Common myeloid progenitor, CD34-positive (primary cell): ENCODE measurements at regions not wholly inside any gene's neighbourhood (a gene's known extent, or its start where the extent isn't known, plus 50 kb on each side); places are given as distances from the start of the nearest gene placed in this dataset.
A peak's percentile ranks its signal among the peaks of the same experiment; 100 is the strongest.

ENCODE experiments used
- CTCF ChIA-PET: fragments of 350-600 bp; sonication (Branson Sonifier 250); formaldehyde crosslinking; loops from one replicate; lab custom pipeline; 2021; ENCODE audit warnings: antibody characterized with exemption; lab: Charles Lee
- POLR2A ChIA-PET: fragments of 350-600 bp; sonication (Branson Sonifier 250); formaldehyde crosslinking; loops from one replicate; lab custom pipeline; 2021; ENCODE audit warnings: antibody characterized with exemption; lab: Charles Lee
- DNase-seq, 3 donors: peaks; one replicate each; pipeline versions ENCODE4 v3.0.0 to v3.0.0-alpha.2; 2013
- H3K27ac ChIP-seq, 2 experiments: 1 replicate in 1 of 2; 2 replicates in 1 of 2; pipeline ENCODE4 v1.7.0; 2013; ENCODE audit warnings: inconsistent platforms in 2 of 2, low read length in 2 of 2, mild to moderate bottlenecking in 2 of 2, low read depth in 1 of 2, moderate library complexity in 1 of 2; ENCODE audit not compliant: severe bottlenecking in 2 of 2, insufficient read depth in 1 of 2, poor library complexity in 1 of 2
- H3K27me3 ChIP-seq, 5 experiments: replicated peaks in 2 of 5; 1 replicate in 3 of 5; 2 replicates in 2 of 5; pipeline versions ENCODE4 v1.6.1 to v1.7.0; 2013; ENCODE audit warnings: low read length in 4 of 5, mild to moderate bottlenecking in 2 of 5, moderate library complexity in 2 of 5, inconsistent platforms in 1 of 5; ENCODE audit not compliant: insufficient read depth in 5 of 5, control insufficient read depth in 4 of 5
- H3K36me3 ChIP-seq, 4 experiments: 1 replicate in 2 of 4; 2 replicates in 2 of 4; pipeline versions ENCODE4 v1.6.1 to v1.7.0; 2013; ENCODE audit warnings: low read length in 3 of 4, control low read depth in 1 of 4, mild to moderate bottlenecking in 1 of 4; ENCODE audit not compliant: control insufficient read depth in 4 of 4, insufficient read depth in 4 of 4
- H3K4me1 ChIP-seq, 4 experiments: 1 replicate in 3 of 4; 2 replicates in 1 of 4; pipeline versions ENCODE4 v1.6.1 to v1.7.1; 2013; ENCODE audit warnings: low read length in 3 of 4, mild to moderate bottlenecking in 3 of 4, control low read depth in 1 of 4, inconsistent platforms in 1 of 4, moderate library complexity in 1 of 4; ENCODE audit not compliant: control insufficient read depth in 4 of 4, insufficient read depth in 4 of 4; ENCODE audit errors: control extremely low read depth in 1 of 4
- H3K4me3 ChIP-seq, 7 experiments: 1 replicate in 4 of 7; 2 replicates in 3 of 7; pipeline versions ENCODE4 v1.5.1 to v1.7.0; 2013; ENCODE audit warnings: mild to moderate bottlenecking in 7 of 7, low read length in 6 of 7, moderate library complexity in 6 of 7, inconsistent platforms in 2 of 7, low read depth in 2 of 7, control low read depth in 1 of 7; ENCODE audit not compliant: insufficient read depth in 4 of 7, control insufficient read depth in 1 of 7; ENCODE audit errors: extremely low read depth in 1 of 7
- H3K9me3 ChIP-seq, 5 experiments: 1 replicate in 4 of 5; 2 replicates in 1 of 5; pipeline versions ENCODE4 v1.6.1 to v1.7.1; 2013; ENCODE audit warnings: low read length in 4 of 5, mild to moderate bottlenecking in 2 of 5, inconsistent platforms in 1 of 5, low read depth in 1 of 5, moderate library complexity in 1 of 5; ENCODE audit not compliant: control insufficient read depth in 4 of 5, insufficient read depth in 2 of 5; ENCODE audit errors: control extremely low read depth in 1 of 5
- WGBS: methylation state at CpG from one replicate; pipeline ENCODE4 v1.1.5; 2013; ENCODE audit not compliant: insufficient coverage; 5-methylcytosine and 5-hydroxymethylcytosine counted together

DNA sequence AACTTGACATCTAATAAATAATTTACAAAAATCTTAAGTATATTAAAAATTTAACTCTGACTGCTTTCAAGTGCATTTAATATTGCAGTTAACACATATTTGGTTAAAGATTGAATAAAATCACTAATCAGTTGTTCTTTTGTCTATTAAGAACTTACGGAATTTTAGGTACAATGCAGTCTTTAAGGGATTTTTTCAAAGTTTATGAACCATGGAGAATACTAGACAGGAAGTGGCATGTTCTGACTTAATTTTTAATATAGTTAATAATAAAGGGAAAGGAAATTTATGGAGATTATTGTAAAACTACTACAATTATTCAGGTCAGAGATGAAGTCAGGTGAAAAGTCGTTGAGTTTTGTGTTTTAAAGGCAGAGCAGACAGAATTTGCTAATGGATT, 240.9 kb downstream of the CALCRL start:
- Histone ChIP-seq H3K9me3 (peaks cover 0 to 4% (median 3%) of the 10 kb centered on the region in 5 experiments), H3K4me3 (no peak overlapping the region), H3K27ac (no peak overlapping the region), H3K27me3 (no peaks in the 10 kb centered on the region), H3K36me3 (no peaks in the 10 kb centered on the region), H3K4me1 (no peaks in the 10 kb centered on the region)
- CTCF ChIA-PET = no interaction called here
- no CpG with 5 or more reads among the region's 2 CpGs for WGBS
- POLR2A ChIA-PET = interaction anchor here (0.5 kb wide), 1 partner anchor 115 kb away, joined by 3 read pairs; no protein-coding TSS in a partner anchor
- DNase-seq = no peak

DNA sequence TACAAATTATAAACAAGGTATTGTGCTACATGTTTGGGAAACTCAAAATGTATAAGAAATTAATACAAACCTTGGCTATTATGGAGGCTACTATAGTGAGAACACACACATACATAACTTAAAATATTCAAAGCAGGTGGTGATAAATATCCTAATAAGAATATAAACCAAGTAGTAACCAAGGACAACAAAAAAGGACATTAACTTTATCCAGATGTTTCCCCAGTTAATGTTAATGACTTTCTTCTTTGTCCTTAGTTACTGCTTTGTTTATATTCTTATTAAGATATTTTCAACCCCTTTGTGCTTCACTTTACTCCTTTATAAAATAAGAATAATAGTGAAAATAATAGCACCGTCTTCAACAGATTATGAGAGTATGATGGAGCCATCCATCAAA, 241.6 kb downstream of the CALCRL start:
- no CpG with 5 or more reads among the region's 1 CpG for WGBS
- H3K27ac ChIP-seq = no peak overlapping the region
- H3K4me1 ChIP-seq = no peaks in the 10 kb centered on the region
- DNase-seq = peak in 1 of 3 donors; percentile 13
- no peaks in the 10 kb centered on the region for H3K36me3 ChIP-seq
- POLR2A ChIA-PET = no interaction called here
- CTCF ChIA-PET = no interaction called here
- no peak overlapping the region for H3K4me3 ChIP-seq
- no peaks in the 10 kb centered on the region for H3K27me3 ChIP-seq
- H3K9me3 ChIP-seq = peaks cover 0 to 3% (median 0%) of the 10 kb centered on the region in 5 experiments

DNA sequence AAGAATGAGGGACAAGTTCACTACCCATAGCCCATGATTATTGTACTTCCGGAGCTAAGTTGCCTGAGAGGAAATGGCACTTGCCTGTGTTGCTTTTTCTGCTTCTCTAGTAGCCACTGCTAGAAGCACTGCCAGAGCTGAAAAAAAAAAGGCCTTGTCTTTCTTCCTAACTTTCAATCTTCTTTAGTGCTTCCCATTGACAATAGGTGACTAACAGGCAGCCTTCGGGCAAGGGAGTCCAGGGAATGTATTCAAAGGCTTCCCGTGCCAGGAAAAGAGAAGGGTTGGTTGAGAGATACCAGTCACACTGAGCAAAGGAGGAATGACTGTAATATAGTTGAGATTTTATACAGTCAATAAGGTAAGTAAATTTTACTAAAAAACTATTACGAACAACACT, 242.0 kb downstream of the CALCRL start:
- no peak for DNase-seq
- Histone ChIP-seq H3K27ac (no peak overlapping the region), H3K36me3 (no peaks in the 10 kb centered on the region), H3K4me3 (no peak overlapping the region), H3K4me1 (no peaks in the 10 kb centered on the region), H3K27me3 (no peaks in the 10 kb centered on the region), H3K9me3 (peaks cover 0 to 3% (median 0%) of the 10 kb centered on the region in 5 experiments)
- 88% methylated on average over 1 of the region's 4 CpGs for WGBS
- ChIA-PET POLR2A (no interaction called here), CTCF (no interaction called here)

DNA sequence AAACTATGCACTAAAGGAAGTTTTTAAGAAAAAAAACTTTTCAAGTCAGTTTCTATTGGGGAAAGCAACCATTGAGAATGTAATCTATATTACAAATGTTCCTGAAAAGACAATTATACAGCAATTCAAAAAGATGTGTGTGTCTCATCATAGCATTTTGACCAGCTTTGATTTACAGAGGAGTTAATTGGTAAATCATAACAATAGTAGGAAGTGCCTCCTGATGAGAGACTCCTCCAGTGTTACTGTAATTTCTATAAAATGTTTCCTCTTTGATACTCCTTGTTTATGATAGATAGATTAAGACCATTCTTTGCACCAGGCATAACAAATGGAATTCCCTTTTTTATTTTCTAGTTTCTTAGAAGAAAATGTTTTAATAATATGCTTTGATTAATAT, 249.9 kb downstream of the CALCRL start:
- Histone ChIP-seq H3K4me3 (no peak overlapping the region), H3K27ac (no peak overlapping the region), H3K36me3 (no peaks in the 10 kb centered on the region), H3K27me3 (no peaks in the 10 kb centered on the region), H3K4me1 (no peaks in the 10 kb centered on the region), H3K9me3 (peaks cover 0 to 3% (median 0%) of the 10 kb centered on the region in 5 experiments)
- CTCF ChIA-PET = no interaction called here
- DNase-seq = no peak
- POLR2A ChIA-PET = no interaction called here

DNA sequence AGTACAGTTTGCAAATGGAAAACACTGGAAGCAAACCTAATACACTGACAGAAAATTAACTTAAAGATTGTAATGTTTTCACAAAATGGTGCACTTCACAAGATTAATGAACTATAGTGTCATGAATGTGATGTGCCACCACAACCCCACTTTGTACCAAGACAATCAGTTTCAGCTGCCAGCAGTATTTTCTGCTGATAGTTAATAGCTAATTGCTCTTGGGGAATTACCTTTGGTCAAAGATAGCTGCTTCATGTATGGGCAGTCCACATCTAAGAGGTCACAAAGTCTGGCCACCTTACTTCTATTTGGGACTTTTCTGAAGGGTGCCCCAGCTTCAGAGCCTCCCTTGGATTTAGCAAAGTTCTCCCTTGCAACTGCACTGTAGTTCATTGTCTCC, 254.0 kb downstream of the CALCRL start:
- ChIA-PET POLR2A (no interaction called here), CTCF (no interaction called here)
- Histone ChIP-seq H3K27ac (no peak overlapping the region), H3K9me3 (no peaks in the 10 kb centered on the region), H3K36me3 (no peaks in the 10 kb centered on the region), H3K4me1 (no peaks in the 10 kb centered on the region), H3K27me3 (no peaks in the 10 kb centered on the region), H3K4me3 (no peak overlapping the region)
- no peak for DNase-seq

DNA sequence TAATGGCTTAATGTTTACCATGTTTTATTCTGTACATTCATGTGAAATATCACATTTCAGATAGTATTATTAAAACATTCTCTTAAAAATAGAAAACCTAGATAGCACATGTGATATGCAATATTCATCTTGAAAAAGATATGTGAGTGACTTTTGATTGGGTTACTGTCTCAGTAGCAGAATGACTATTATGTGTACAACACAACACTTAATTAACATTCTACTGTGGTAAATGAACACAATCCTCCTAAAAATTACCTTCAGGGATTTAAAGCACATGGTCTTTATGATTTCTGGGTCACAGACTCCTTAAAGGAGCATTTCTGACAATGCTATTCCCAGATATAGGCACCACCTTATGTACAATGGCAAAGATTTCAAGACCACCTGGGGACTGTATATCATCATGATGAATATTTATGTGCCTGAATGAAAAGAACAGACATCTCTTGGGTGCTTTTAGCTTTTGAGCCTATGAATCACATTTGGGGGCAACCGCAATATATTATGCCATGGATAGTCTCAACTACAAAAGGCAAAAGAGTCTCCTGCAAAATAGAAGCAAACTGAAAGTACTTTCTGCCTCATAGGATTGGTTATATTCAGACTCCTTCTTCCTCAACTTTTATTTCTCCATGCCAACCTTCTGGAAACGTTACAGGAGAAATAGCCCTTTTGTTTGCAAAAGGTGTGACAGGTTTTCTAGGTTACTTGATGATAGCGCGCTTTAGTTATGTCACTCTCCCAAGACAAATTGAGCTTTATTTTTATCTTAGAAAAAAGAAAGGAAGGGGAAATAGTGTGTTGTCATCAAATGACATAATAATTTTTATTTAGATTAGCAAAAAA, 259.0 kb downstream of the CALCRL start:
- DNase-seq = peak in 1 of 3 donors; percentile 3
- H3K36me3 ChIP-seq = no peaks in the 10 kb centered on the region
- no peaks in the 10 kb centered on the region for H3K4me1 ChIP-seq
- H3K27me3 ChIP-seq = no peaks in the 10 kb centered on the region
- whole genome bisulfite sequencing = no CpG with 5 or more reads among the region's 4 CpGs
- no peaks in the 10 kb centered on the region for H3K9me3 ChIP-seq
- ChIA-PET CTCF (interaction anchor here (1.1 kb wide), 1 partner anchor 12 kb away, joined by 5 read pairs; no protein-coding TSS in a partner anchor), POLR2A (no interaction called here)
- no peak overlapping the region for H3K27ac ChIP-seq
- no peak overlapping the region for H3K4me3 ChIP-seq

DNA sequence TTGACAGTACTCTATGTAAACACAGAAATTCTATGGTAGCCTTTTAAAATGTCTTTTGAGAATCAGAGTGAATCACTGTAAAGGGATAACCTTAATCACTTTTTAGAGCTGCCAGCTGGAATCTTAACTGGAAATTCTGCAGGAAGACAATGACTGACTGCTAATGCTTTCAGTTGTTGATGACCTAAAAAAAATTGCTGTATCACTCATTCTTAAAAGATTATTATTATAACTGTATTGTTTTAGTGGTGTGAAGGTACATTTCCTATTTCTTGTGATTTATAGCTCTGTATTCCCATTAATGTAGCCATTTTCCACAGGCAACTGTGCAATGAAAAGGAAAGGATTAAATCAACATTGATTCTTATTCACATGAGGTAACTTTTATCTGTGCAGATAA, 260.5 kb downstream of the CALCRL start:
- CTCF ChIA-PET = no interaction called here

More for the DNA sequence above, 260.5 kb downstream of the CALCRL start:
- POLR2A ChIA-PET = no interaction called here
- H3K4me3 ChIP-seq = no peak overlapping the region
- H3K27ac ChIP-seq = no peak overlapping the region
- H3K4me1 ChIP-seq = no peaks in the 10 kb centered on the region
- DNase-seq = no peak
- H3K27me3 ChIP-seq = no peaks in the 10 kb centered on the region
- H3K36me3 ChIP-seq = no peaks in the 10 kb centered on the region
- H3K9me3 ChIP-seq = peaks cover 0 to 5% (median 0%) of the 10 kb centered on the region in 5 experiments
